ENCODE measurements at regions not wholly inside any gene's neighbourhood (a gene's known extent, or its start where the extent isn't known, plus 50 kb on each side); places are given as distances from the start of the nearest gene placed in this dataset.

GRCh38 chr2:122238006-122238559, 482.6 kb downstream of the TSN start:
- TF ChIP-seq ARNT (IDR thresholded peaks at IDR 0.05) (no peak), NFRKB (IDR thresholded peaks at IDR 0.05) (no peak)

Measured in HEK293T (cell line).